SK-N-MC (cell line): ENCODE measurements at regions not wholly inside any gene's neighbourhood (a gene's known extent, or its start where the extent isn't known, plus 50 kb on each side); places are given as distances from the start of the nearest gene placed in this dataset.
A peak's percentile ranks its signal among the peaks of the same experiment; 100 is the strongest.

Experiments used
- DNase-seq: peaks from one replicate; pipeline ENCODE4 v3.0.0-alpha.2; 2011; ENCODE audit warnings: low read depth, low spot score
- H3K27ac ChIP-seq: fragments of 200-600 bp; sonication (generic); 2 replicates; pipeline ENCODE4 v1.5.1; 2016; ENCODE audit warnings: mixed run types
- H3K36me3 ChIP-seq: fragments of 200-600 bp; sonication (generic); 2 replicates; pipeline ENCODE4 v1.6.1; 2017; ENCODE audit warnings: antibody characterized with exemption, low read length, mixed read lengths; ENCODE audit not compliant: insufficient read depth
- H3K4me3 ChIP-seq: fragments of 200-600 bp; sonication (generic); 2 replicates; pipeline ENCODE4 v1.5.1; 2016
- H3K9ac ChIP-seq: fragments of 200-600 bp; sonication (generic); 2 replicates; pipeline ENCODE4 v1.8.0; 2017; ENCODE audit warnings: mixed run types, mixed read lengths; ENCODE audit not compliant: insufficient read length
- H3K9me3 ChIP-seq: fragments of 200-600 bp; sonication (generic); 2 replicates; pipeline ENCODE4 v1.6.1; 2017; ENCODE audit warnings: low read depth, mild to moderate bottlenecking, antibody characterized with exemption, low read length, moderate library complexity, mixed read lengths
- EZH2 ChIP-seq: fragments of 200-600 bp; sonication (generic); IDR thresholded peaks from one replicate; pipeline ENCODE4 v1.6.1; 2017; ENCODE audit warnings: antibody characterized with exemption
- FOXP2 ChIP-seq: optimal IDR thresholded peaks from 2 replicates; pipeline ENCODE3; 2011; ENCODE audit warnings: mild to moderate bottlenecking, moderate library complexity; ENCODE audit not compliant: insufficient read depth; ENCODE audit errors: extremely low read length, control extremely low read depth
- POLR2AphosphoS5 ChIP-seq: IDR thresholded peaks from 2 replicates; pipeline ENCODE4 v1.6.1; 2012; ENCODE audit warnings: mild to moderate bottlenecking, low read depth, low read length, borderline replicate concordance

DNA sequence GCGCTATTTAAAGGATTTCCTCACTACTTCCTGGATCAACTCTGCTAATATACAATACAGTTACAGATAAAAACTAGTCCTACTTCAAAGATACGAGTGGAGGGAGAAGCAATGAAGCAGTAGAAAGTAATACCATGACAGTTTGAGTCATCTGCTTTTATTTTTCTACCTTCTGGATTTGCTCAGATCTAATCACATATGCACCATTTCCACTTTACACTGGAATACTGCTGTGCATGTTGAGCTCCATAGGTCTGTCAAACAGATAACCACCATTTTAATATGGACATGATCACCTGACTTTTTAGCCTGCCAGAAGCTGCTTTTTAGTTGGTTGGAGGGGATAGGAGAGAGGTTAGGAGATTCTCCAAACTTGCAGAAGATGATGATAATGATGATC lies 92.5 kb downstream of the MMUT start:
- no peak overlapping the region for H3K4me3 ChIP-seq
- no peaks in the 10 kb centered on the region for H3K36me3 ChIP-seq
- TF ChIP-seq EZH2 (no peak), POLR2AphosphoS5 (no peak), FOXP2 (no peak)
- no peak overlapping the region for H3K27ac ChIP-seq
- H3K9ac ChIP-seq: no peak overlapping the region
- no peaks in the 10 kb centered on the region for H3K9me3 ChIP-seq
- no peak for DNase-seq

DNA sequence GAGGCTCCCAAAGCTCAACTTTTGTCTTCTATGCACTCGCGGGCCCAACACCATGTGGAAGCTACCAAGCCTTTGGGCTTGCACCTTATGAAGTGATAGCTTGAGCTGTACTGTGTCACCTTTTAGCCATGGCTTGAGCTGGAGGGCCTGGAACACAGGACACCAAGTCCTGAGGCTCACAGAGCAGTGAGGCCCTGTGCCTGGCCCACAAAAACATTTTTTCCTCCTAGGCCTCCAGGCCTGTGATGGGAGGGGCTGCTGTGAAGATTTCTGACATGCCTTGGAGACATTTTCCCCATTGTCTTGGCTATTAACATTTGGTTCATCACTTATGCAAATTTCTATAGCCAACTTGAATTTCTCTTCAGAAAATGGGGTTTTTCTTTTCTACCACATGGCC lies 96.5 kb downstream of the MMUT start:
- Histone ChIP-seq H3K9me3 (no peaks in the 10 kb centered on the region), H3K9ac (no peak overlapping the region), H3K27ac (no peak overlapping the region), H3K36me3 (no peaks in the 10 kb centered on the region), H3K4me3 (no peak overlapping the region)
- DNase-seq: no peak
- TF ChIP-seq FOXP2: no peak
- no peak for TF ChIP-seq EZH2

DNA sequence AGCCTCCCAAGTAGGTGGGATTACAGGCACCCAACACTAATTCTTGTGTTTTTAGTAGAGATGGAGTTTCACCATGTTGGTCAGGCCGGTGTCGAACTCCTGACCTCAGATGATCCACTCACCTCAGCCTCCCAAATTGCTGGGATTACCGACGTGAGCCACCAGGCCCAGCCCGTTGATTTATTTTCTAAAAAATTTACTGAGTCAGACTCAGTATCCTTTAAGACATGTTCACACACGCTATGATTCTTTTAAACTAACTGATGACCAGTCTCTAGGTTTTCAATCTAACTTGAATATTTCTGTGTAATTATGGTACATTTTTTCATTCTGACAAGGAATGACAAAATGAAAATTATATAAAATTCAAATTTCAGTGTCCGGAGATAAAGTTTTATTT lies 114.5 kb downstream of the MMUT start:
- Histone ChIP-seq H3K4me3 (no peak overlapping the region), H3K9me3 (peaks cover 3% of the 10 kb centered on the region; the same call in 1 of the 2 replicates), H3K9ac (no peak overlapping the region), H3K27ac (no peak overlapping the region), H3K36me3 (no peaks in the 10 kb centered on the region)
- DNase-seq: no peak
- TF ChIP-seq EZH2 (no peak), POLR2AphosphoS5 (no peak), FOXP2 (no peak)

DNA sequence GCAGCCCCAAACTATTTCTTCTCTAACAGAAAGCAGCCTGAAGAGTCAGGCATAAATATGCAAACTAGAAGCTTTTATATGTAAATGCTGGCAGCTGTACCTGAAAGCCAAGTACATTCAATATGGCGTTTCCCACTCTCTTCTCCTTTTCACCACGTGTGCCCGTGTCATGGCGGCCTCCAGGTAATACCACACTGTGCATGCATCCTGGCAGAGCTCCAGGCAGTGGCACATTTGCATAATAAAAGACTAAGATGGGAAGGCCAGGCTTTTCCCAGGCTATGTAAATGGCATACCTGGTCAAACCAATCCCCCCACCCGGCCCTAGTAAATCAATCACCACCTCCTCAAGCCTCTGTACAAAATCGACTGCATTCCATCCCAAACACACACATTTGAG lies 120.6 kb downstream of the MMUT start:
- Histone ChIP-seq H3K9me3 (no peaks in the 10 kb centered on the region), H3K36me3 (no peaks in the 10 kb centered on the region), H3K27ac (no peak overlapping the region), H3K4me3 (no peak overlapping the region), H3K9ac (no peak overlapping the region)
- TF ChIP-seq FOXP2: no peak
- no peak for TF ChIP-seq POLR2AphosphoS5
- TF ChIP-seq EZH2: no peak
- DNase-seq: no peak

DNA sequence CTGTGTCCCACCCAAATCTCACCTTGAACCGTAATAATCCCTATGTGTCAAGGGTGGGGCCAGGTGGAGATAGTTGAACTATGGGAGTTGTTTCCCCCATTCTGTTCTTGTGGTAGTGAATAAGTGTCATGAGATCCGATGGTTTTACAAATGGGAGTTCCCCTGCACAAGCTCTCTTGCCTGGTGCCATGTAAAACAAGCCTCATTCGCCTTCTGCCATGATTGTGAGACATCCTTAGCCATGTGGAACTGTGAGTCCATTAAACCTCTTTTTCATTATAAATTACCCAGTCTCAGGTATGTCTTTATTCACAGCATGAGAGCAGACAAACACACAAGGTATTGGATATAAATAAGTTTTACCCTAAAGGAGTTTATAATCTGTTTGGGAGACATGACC lies 121.2 kb downstream of the MMUT start:
- H3K9ac ChIP-seq: no peak overlapping the region

DNA sequence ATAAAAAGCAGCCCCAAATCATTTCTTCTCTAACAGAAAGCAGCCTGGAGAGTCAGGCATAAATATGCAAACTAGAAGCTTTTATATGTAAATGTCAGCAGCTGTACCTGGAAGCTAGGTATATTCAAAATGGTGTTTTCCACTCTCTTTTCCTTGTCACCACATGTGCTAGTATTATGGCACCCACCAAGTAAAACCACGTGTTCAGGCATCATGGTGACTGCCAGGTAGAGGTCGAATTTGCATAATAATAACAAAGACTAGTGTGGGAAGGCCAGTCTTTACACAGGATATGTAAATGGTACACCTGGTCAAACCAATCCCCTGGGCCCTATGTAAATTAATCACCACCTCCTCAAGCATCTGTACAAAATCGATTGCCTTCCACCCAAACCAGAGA lies 124.0 kb downstream of the MMUT start:
- Histone ChIP-seq H3K9ac (no peak overlapping the region), H3K4me3 (no peak overlapping the region), H3K27ac (no peak overlapping the region), H3K9me3 (0 out of 2 replicates have a peak, but pooled peaks cover 3% of the 10 kb centered on the region), H3K36me3 (no peaks in the 10 kb centered on the region)
- TF ChIP-seq POLR2AphosphoS5 (no peak), EZH2 (no peak), FOXP2 (no peak)
- DNase-seq: no peak

More for the DNA sequence above, 121.2 kb downstream of the MMUT start:
- DNase-seq: no peak
- TF ChIP-seq EZH2 (no peak), POLR2AphosphoS5 (no peak), FOXP2 (no peak)
- no peak overlapping the region for H3K4me3 ChIP-seq
- no peaks in the 10 kb centered on the region for H3K9me3 ChIP-seq
- no peak overlapping the region for H3K27ac ChIP-seq
- H3K36me3 ChIP-seq: no peaks in the 10 kb centered on the region

DNA sequence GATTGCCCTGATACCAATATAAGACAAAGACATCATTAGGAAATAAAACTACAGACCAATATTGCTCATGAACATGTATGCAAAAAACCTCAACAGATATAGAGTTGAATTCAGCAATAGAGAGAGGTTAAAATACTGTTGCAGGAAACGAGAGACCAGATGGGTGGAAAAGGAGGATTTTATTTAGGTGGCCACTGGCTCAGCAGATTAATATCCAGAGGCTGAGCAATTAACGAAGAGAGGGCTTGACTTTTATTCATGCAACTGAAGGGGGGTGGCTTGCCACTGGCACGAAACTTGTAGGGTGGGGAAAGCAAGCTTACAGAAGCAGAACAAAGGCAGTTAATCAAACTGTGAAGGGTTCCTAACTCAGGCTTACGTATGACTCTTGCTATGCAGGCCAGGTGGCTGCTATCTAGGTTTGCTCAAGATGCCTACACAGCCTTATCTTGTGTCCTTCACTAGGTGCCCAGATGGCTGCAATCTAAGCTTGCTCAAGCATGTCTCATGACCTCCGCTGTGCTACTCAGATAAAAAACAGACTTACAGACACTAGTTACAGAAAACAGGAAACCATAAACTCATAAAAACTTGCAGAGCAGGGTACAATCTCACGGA lies 126.4 kb downstream of the MMUT start:
- DNase-seq: no peak
- no peaks in the 10 kb centered on the region for H3K36me3 ChIP-seq
- no peak overlapping the region for H3K9ac ChIP-seq
- no peak for TF ChIP-seq FOXP2
- TF ChIP-seq POLR2AphosphoS5: no peak
- no peak for TF ChIP-seq EZH2
- 0 out of 2 replicates have a peak, but pooled peaks cover 3% of the 10 kb centered on the region for H3K9me3 ChIP-seq
- H3K27ac ChIP-seq: no peak overlapping the region
- H3K4me3 ChIP-seq: no peak overlapping the region

DNA sequence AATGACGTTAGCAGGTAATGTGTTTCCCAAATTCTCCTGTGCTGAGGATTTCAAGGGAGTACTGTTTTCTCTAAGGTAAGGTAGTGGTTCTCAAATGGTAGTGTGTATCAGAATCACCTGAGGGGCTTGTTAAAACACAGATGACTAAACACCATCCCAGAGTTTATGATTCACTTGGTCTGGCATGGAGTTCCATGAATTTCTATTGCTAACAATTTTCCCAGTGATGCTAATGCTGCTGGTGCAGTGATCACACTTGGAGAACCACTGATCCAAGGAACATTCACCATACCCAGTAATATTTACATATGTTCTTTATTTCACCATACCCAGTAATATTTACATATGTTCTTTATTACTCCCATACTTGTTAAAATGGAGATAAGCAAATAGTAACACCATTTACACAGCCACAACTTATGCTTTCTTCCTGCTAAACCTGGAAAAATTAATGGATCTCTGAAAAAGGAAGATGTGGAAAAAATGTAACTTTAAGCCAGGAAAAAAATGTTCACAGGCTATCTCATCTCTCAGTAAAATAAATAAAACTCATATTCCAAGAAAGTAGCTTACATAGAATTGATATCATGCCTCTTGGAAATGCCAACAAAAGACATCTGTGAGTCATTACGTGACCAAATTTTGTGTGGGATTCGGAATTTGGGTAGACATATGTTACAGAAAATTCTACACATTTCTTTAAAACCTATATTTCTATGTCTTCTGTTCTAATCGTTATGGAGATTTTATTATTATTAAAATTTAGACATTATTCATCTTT lies 129.5 kb downstream of the MMUT start:
- TF ChIP-seq FOXP2 (no peak), POLR2AphosphoS5 (no peak), EZH2 (no peak)
- Histone ChIP-seq H3K36me3 (no peaks in the 10 kb centered on the region), H3K9me3 (0 out of 2 replicates have a peak, but pooled peaks cover 3% of the 10 kb centered on the region), H3K9ac (no peak overlapping the region), H3K4me3 (no peak overlapping the region), H3K27ac (peak overlapping the region; percentile 74)
- DNase-seq: no peak
